ENCODE measurements at regions not wholly inside any gene's neighbourhood (a gene's known extent, or its start where the extent isn't known, plus 50 kb on each side); places are given as distances from the start of the nearest gene placed in this dataset.

DNA sequence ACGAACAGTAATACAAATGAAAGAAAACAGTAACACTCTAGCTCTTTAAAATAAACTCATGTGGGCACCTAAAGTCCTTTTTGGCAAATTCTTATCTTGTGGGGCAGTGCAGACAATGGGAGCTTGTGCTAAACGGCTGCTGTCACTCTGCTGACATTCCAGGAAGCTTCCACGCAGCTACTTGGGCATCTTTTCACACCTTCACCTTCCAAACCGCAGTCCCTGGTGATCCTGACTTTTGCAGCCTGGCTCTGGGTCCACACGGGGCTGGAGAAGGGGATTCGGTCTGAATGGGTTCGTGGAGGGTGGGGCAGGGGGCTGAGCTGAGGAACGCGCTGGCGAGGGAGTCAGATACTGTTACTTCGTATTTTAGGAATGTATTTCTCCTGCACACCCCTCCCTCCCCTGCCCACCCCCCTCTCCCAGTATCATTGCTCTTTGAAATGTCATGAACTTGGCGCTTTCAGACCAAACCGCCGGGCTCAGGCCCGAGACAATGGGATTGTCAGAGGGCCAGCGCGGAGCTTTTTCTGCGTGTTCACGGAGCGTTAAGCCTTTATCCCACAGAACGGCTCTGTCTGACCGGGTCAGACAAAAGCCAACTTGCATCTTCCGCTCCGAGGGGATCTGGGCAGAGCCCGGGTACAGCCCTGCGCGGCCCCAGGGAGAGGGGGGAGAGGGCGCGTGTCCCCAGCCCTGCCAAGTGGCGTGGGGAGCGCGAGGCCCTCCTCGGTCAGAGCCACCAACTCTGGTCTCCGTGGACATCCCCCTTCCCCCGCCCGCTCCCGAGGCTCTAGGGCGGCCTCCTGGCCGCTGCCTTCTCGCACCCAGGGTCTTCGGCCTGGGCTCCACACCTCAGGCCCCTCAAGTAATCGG is 76.7 kb upstream of the EN2 start:
- TF ChIP-seq POLR2AphosphoS5 (IDR thresholded peaks at IDR 0.05; ENCODE audit: low read depth, low read length) (no peak), TAF1 (IDR thresholded peaks at IDR 0.05; ENCODE audit: borderline replicate concordance, low read depth, low read length) (no peak), POLR2A (IDR thresholded peaks at IDR 0.05; ENCODE audit: low read depth, low read length) (no peak)

All from GM12892 (cell line).